HuH-7.5 (cell line): ENCODE measurements at regions not wholly inside any gene's neighbourhood (a gene's known extent, or its start where the extent isn't known, plus 50 kb on each side); places are given as distances from the start of the nearest gene placed in this dataset.

ENCODE experiments used
- DNase-seq: peaks from one replicate; pipeline ENCODE4 v3.0.0; 2011; ENCODE audit warnings: low spot score

DNA sequence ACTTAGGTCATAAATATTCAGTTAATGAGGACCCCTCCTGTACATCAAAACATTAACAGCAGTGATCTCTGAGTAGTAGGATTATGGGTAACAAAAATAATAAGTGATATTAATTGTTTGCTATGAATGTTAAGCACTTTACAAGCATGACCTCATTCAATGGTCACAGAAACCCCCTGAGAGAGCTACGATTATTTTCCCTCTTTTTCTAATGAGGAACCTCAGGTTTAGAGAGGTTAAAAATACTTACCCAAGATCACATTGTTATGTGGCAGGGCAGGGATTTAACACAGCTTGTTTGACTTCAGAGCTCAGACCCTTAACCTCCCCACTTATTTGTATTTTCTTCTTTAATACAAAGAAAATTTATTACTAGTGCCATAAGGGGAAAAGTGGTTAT, 228.2 kb downstream of the TBL1XR1 start:
- no peak for DNase-seq

DNA sequence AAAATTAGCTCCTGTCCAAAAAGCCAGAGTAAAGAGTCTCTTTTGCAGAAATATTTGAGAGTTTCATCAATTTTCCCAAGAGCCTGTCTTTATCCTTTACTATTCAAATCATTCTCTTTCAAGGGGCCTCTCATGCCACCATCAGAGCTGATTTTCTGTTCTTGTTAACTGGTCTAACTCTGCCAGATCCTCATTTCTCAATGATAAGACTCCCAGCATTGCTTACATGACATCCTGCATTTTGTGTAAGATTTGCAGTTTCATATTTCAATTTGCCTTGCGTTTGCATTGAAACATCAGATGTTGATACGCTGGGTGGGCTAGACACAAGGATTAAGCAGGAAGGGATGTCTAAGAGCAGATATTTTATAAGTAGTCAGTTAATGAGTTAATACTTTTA, 228.7 kb downstream of the TBL1XR1 start:
- no peak for DNase-seq

DNA sequence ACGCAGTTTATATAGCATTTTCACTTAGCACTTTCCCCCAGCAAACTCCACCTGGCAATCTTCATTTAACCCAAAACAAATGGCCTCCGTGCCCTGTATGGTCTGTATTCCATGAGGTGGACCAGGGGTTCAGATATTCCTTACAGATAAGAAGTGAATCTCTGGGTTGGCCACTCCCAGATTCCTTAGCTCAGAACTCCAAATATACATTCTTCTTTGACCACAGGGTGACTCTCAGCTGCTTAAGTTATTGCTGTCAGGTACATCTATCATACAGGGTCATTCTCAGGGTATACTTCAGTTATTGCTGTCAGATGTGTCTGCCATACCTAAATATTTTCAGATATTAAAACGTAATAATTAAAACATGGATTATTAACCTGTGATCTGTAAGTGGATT, 229.8 kb downstream of the TBL1XR1 start:
- DNase-seq: no peak

DNA sequence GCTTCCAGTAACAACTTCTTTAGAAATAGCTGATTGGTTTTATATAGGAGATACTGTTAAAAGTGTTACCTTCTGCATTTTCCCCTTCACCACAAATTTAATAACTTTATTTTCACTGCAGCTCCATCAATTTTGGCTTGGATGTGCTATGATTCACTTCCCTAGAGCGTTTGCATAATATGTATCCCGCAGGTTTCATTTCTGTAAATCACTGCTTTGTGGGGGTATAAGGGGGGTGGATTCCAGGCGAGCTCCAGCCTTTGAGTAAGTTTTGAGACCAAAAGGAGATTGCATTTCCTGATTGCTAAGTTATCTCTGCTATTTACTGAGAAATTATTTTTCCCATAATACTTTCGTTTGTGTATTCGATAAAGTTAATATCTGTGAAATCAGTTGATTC, 232.6 kb downstream of the TBL1XR1 start:
- no peak for DNase-seq

DNA sequence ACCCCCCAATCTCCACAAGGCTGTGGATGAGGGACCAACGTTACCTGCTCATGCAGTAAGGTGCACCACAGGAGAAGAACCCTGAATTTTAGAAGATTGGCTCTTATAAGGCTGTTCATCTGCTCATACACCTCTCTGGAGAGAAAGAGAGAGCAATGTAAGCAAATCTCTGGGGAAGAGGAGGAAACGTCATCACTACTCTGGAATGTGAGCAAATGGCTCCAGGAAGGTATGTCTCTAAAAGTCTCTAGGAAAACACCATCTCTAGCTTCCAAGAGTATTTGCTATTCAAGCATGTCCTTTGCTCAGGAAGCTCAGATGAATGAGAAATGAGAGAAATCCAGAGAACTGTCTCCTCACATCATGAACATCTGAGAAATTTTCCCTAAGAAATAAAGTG, 235.4 kb downstream of the TBL1XR1 start:
- DNase-seq: no peak

DNA sequence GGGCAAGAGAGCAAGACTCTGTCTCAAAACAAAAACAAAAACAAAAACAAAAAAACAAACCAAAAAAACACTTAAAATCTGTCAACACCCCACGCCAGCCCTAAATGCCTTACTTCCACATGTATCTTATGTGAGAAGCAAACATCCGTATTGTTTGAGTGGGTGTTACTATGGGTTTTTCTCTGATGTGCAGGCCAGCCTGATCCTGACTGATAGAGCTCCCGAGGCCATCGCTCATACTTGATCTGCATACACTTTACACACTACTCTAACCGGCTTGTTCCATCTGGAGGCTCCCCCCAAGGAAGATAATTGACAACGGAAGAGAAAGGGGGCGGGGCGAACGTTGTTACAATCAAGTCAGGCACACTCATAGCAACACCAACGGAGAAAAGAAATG, 237.4 kb downstream of the TBL1XR1 start:
- DNase-seq: no peak

DNA sequence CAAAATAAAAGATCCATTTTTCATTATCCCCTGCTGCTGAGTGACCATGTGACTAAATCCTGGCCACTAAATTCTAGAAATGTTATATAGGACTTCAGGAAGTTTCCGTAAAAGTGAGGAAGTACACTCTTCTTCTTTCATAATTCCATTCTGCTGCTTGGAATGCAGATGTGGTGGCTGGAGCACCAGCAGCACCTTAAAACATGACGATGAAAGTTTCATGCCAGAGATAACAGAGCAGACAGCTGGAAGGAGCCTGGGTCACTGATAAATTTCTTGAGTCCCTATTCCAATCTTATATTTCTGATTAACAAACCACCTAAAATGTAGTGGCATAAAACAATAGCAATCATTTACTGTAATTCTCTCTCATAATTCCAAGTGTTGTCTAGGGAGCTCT, 238.7 kb downstream of the TBL1XR1 start:
- DNase-seq: no peak

DNA sequence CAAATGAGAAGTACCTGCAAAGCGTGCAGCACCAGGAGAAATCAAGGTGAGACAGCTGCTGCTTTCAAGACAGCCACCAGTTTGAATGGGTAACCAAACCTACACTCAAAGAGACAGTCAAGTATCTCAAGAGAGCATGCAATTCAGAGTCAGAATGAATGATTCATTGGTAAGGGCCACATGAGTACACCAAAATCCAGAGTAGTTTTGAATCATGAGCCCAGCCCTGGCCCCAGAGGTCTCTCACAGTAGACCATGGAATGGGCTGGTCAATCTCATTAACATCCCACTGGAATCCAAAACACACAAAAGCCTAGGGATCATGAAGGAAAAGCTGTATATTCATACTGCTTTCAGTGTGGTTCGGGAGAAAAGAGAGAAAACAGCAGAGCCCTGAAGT, 242.8 kb downstream of the TBL1XR1 start:
- no peak for DNase-seq

DNA sequence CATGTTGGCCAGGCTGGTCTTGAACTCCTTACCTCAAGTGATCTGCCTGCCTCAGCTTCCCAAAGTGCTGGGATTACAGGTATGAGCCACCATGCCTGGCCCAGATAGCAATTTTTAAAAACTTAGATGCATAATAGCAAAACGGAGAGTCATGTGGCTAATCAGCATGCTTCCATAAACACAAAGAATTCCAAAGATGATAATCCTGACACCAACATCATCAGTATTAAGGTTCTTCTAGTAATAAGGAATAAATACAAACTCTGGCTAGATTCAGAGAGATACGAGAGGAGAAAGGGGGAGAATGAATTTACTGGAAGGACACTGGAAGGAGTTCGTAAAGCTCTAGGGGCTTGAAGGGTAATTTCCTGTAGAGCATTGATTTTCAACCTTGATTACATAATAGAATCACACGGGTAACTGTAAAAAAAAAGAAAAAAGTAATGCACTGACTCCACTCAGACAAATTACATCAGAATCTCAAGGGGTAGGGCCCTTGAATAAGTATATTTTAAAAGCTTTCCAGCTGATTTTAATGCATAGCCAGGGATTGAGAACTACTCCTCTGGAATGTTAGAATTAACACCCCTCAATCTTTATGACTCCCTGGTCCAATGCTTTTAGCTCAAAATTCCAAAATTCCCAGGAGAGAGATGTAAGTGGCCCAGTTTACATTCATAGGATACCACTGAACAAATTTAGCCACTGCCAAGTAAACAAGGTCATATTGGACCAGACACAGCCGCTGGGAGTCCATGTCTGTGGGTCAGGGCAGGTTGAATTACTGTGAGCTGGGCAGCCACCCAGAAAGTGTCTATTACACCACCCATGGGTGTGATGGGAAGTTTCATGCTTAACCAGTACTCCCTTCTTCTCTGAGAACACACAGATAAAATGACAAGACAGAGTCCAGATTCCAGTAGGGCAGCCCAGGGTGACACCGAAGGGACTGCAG, 243.9 kb downstream of the TBL1XR1 start:
- no peak for DNase-seq

DNA sequence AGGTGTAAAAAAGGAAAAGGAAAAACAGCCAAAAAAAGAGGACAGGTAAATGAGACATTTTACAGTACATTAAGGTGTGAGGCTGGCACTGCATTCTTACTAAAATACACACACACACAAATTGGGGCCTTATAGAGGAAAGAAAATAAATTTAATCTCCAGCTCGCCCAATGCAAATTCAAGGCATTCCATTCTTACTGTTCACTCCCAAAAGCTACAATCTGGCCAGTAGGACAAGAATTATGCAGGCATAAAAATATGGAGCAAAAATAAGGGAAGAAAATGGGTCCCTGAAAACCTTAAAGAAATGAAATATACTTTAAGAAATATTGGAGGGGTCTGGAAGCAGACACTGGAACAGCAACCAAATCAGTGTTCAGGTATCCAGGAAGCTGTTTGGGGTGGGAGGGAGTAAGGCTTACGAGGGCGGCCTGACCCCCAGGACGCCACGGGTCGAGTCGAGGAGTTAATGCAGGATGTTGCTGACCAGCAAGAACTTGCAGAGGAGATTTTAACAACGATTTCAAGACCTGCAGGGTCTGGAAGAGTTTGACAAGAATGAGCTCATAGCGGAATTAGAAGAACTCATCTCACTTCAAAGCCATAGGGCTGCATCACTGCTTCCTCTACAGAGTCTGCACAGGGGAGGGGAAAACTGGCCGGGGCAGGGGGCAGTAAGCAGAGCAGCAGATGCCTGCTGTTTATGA, 245.5 kb downstream of the TBL1XR1 start:
- DNase-seq: no peak

DNA sequence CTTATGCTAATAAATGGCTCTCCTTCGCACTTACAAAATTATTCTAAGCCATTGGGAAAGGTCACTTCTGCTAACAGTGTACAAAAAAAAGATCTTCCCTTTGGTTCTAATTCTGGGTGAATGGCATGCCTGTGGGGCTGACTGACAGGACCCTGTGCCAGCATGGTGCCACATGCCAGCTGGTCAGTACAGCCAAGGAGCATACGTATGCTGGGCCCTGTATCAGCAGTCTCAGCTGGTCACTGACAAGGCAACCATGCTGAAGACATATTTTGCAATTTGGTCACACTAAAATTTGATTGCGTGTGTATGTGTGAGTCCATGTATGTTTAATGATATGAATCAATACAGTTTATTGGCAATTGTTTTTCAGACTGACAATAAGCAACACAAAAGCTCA, 246.1 kb downstream of the TBL1XR1 start:
- no peak for DNase-seq

DNA sequence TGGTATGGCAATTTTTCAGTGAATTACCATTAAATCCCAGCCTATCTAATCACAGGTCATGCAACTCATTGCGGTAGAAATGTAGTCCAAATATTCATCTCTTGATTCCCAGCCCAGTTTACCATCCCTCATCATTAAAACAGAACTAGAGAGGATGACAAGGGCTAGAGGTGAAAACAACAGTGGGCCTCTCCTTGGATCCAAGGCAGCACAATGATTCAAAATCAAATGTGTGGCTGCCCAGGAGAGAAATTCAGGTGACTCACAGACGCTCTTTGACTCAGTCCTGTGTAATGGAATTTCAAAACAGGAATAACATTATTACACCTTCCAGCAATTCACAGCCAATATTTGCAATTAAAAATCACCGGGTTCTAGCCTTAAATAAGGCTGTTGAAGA, 246.5 kb downstream of the TBL1XR1 start:
- no peak for DNase-seq

DNA sequence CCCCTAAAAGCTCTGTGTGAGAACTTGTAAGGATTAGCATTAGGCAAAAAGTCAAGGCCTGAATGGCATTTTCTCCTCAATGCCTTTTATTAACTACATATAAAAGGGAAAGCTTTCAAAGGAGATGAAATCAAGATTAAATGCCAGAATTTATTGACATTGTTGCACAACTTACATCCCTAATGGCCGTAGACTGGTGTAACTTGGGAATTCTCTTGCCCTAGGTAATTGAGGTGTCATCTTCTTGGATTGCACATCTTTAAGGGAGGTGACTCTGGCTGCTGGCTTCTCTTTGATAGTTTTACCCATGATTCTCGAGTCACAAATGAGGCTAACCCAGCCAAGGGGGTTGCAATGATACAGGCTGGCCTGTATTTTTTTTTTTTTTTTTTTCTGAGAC, 249.1 kb downstream of the TBL1XR1 start:
- no peak for DNase-seq

DNA sequence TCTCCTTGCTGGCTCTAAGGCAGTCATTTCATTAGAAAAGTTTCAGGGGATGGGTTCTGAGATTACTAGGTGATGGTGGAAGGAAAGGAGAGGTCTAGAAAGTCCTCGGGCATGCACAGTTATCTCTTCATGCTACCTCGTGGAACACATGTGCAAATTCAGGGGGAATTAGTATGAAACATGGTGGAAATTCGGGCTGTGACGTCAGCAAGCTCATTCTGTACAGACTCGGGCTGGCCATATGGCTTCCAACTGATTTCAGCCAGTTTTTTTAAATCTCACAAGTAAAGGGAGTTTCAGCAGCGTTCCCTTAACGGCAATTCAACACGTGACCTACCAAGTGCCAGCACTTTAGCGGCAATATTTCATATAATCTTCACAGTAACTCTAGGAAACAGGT, 251.1 kb downstream of the TBL1XR1 start:
- DNase-seq: no peak

DNA sequence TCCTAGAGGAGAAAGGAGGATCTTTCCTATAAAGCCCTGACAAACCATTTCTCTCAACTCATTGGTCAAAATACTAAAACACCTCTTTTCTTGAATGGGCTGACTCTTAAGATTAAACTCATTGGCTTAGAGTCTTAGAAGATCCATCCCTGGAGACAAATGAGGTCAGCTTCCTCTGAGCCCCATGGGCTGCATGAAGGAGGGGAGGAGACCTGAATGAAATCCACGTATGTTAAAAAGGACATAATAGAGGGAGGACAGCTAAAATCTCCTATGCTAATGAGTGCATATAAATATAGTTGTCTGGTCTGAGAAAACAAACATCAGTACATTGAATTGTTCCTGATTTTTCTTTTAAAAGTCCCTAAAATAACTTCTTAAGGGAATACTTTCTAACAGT, 255.0 kb downstream of the TBL1XR1 start:
- no peak for DNase-seq

DNA sequence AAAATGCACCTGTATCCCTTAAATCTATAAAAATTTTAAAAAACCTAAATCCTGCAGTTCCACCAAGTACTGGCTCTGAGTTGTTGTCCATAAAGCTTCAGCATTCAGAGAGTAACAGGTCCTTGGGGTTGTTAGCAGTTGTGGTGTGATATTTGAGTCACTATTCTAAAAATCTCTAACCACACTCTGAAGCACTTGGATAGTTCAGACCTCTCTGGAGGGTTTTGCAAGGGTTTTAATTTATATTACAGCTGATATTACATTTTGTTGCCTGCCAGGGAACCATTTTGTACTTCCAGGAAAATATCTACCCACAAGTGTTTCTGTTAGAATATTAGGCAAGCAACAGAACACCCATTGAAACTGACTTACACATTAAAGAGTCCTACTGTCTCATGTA, 255.6 kb downstream of the TBL1XR1 start:
- no peak for DNase-seq

DNA sequence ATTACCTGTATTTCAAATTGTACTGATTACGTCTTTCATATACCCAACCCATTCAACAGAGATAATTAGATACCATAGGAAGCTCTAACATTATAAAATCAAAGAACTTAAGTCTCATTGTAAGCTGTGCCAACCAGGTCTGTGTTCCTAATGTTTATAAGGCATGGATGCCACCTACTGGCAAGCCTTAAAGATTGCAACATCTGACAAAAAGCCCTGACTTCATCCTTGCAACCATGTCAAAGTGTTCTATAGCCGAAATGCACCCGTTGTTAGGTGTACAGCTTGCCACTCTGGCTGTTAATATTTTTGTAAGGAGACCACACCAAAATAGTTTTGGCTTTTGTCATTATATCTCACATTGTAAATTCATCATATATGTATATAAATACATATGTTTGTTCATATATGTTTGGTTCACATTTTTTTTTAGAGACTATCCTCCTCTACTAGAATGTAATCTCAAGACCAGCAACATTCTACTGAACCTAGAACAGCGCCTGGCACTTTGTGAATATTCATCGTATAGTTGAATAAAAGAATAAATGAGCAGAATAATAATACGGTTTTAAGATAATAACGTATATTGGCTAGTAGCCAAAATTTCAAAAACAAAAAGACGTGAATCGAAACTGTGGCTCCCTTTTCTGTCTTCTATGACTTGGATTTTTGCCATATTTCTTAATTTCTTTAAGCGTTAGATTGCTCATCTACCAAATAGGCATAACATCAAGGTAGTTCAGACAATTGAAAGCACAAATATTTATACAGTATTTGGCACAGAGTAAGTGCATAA, 258.1 kb downstream of the TBL1XR1 start:
- peak; percentile 39 for DNase-seq

DNA sequence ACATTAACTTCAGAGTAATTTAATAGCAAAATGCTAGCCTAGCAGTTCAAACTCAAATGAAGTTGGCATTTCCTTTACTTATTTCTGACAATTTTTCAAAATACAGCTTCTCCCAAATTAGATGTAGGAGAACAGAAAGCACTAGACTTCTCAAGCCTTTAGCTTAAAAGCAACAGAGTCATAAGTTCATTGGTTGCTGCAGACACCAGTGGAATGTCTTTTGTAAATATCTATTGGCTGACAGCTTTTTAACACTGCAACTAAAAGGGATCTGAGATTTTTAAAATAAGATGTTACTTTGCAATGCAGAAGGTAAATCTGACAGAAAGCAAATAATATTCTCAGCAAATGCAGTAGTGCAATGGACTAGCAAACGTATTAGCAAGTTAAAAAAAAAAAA, 259.3 kb downstream of the TBL1XR1 start:
- DNase-seq: no peak

DNA sequence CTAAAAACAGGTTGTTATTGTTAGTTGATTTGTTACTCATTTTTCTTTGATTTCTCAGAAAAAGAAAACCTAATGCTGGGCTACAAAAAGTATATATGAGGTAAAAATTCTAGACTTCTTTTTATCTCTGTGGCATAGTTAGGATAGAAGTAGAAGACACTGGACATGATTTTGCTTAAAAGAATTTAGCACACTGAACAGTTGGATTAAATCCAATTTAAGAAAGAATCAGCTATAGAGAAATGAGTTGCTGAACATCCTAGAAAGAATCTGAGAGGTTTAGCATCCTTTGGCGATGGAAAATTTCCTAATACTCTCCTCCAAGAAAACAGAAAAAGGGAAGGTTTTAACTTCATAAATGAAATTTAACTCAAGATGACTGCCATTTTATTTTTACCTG, 259.7 kb downstream of the TBL1XR1 start:
- no peak for DNase-seq

DNA sequence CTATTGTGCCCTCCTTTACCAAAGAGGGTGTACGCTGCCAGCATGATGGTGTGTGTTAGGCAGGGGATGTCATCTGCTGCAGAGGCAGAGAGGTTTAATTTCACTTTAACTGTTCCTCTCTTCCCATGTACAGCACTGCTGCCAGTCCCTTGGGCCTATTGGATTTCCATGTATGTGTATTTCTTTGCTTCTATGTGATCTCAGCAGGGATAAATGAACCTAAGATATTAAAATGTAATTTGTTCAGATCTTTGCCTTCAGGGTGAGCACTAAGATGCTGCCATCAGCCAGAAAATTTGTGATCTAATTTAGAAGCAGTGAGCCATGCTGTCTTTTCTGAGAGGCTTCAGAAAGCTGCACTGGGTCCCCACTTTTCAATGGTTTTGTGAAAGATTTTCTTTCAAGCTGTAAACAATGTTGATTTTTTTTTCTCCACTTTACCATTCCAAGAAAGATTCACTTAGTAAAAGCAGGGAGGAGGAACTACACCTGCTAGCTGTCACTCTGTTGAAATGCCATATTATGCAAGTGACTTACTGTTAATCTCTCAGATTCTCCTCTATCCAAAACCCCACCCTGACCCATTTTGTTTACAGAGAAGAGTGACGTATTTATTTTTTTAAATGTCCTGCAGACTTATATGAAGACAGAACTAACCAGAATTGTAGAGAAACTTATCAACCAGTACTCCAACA, 261.9 kb downstream of the TBL1XR1 start:
- no peak for DNase-seq

DNA sequence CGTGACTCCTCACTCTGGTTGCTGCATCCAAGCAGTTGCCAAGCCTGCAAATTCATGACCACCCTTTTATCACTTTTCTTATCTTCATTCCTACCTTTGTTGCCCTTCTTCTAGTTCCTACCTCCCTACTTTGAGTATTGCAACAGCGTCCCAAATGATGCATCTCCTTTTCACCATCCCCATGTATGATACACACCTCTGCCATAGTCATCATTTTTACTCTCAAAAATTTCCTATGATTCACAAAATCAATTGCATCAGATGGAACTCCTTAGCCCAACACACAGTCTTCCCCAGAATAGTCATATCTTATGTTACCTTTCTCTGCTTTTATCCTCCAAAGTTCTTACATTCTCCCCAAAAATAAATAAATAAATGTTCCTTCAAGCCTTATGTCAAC, 262.6 kb downstream of the TBL1XR1 start:
- DNase-seq: no peak

DNA sequence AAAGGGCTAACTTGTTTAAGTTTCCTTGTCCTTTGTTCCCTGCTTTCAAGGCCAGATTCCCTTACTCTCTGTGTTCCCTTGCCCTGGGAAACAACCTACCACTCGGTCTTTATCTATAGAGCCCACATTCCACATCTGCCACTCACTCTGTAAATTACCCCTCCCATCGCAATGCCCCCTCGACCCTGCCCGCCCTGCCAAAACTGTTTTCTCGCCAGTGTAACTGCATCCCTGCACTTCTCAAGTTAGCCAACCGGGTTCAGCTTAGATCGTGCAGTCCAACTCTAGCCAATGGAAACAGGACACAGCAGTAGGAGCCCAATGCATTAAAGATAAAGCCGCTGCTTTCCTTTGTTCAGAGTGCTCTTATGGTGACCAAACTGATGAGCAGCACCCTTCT, 263.6 kb downstream of the TBL1XR1 start:
- no peak for DNase-seq
